ENCODE measurements at regions not wholly inside any gene's neighbourhood (a gene's known extent, or its start where the extent isn't known, plus 50 kb on each side); places are given as distances from the start of the nearest gene placed in this dataset.

DNA sequence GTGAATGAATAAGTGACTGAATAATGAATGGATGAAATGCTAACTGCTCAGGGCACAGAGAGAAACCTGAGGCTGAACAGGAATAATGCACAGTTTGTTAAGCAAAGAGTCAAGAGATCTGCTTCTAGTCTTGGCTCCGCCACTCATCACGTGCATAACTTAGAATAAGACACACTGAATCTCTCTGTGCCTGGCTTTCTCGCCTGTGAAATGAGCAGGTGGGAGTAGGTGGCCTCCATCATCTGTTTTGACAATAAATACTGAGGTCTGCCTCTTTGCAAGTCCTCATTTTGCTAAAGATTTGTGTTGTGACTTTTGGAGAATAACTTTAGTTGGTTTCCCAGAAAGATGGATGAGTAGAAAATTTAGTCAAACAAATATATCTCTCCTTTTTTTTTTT, 318.0 kb downstream of the FBXW7 start:
- TF ChIP-seq POLR2A (IDR thresholded peaks at IDR 0.05; ENCODE audit: low read depth, low read length) (no peak), TAF1 (IDR thresholded peaks at IDR 0.05; ENCODE audit: low read depth, low read length) (no peak), SPI1 (IDR thresholded peaks at IDR 0.05; ENCODE audit: low read depth, low read length) (no peak), POLR2AphosphoS5 (IDR thresholded peaks at IDR 0.05; ENCODE audit: low read depth, low read length) (no peak)

Data from GM12891 (cell line).